GOT3 (cell line): ENCODE measurements at regions not wholly inside any gene's neighbourhood (a gene's known extent, or its start where the extent isn't known, plus 50 kb on each side); places are given as distances from the start of the nearest gene placed in this dataset.
"Not testable (repeated sequence)": the region's sequence is repeated elsewhere in the genome, so short reads cannot be mapped to it uniquely, and the experiment has no call there.

ENCODE experiments used
- DNase-seq: peaks from one replicate; lab custom pipeline; 2025; ENCODE audit warnings: mixed read lengths; lab: John Stamatoyannopoulos, UW

GRCh38 chr3:194042927-194043326, 93.0 kb upstream of the HES1 start:
- DNase-seq: no peak

GRCh38 chr3:194043516-194043915, 92.4 kb upstream of the HES1 start:
- no peak for DNase-seq

GRCh38 chr3:194045289-194045688, 90.7 kb upstream of the HES1 start:
- no peak for DNase-seq

- no peak for DNase-seq
Measured at GRCh38 chr3:194045919-194046318, 90.0 kb upstream of the HES1 start.

GRCh38 chr3:194046531-194046930, 89.4 kb upstream of the HES1 start:
- DNase-seq: no peak

- no peak for DNase-seq
Measured at GRCh38 chr3:194046995-194047645, 88.8 kb upstream of the HES1 start.

- no peak for DNase-seq
Measured at GRCh38 chr3:194049394-194049793, 86.6 kb upstream of the HES1 start.

- no peak for DNase-seq
Measured at GRCh38 chr3:194050782-194051320, 85.1 kb upstream of the HES1 start.

- no peak for DNase-seq
Measured at GRCh38 chr3:194051366-194052149, 84.4 kb upstream of the HES1 start.

GRCh38 chr3:194053136-194053535, 82.8 kb upstream of the HES1 start:
- no peak for DNase-seq

- DNase-seq: no peak
Measured at GRCh38 chr3:194054016-194054415, 81.9 kb upstream of the HES1 start.

- DNase-seq: no peak
Measured at GRCh38 chr3:194054540-194054939, 81.4 kb upstream of the HES1 start.

- no peak for DNase-seq
Measured at GRCh38 chr3:194054961-194055360, 81.0 kb upstream of the HES1 start.

GRCh38 chr3:194056323-194056722, 79.6 kb upstream of the HES1 start:
- not testable (repeated sequence) for DNase-seq

GRCh38 chr3:194056731-194057415, 79.1 kb upstream of the HES1 start:
- DNase-seq: no peak

GRCh38 chr3:194057570-194058188, 78.3 kb upstream of the HES1 start:
- no peak for DNase-seq

GRCh38 chr3:194058189-194058571, 77.8 kb upstream of the HES1 start:
- DNase-seq: no peak

GRCh38 chr3:194058753-194059152, 77.2 kb upstream of the HES1 start:
- DNase-seq: no peak

GRCh38 chr3:194061421-194062030, 74.4 kb upstream of the HES1 start:
- no peak for DNase-seq

- DNase-seq: no peak
Measured at GRCh38 chr3:194062830-194063229, 73.1 kb upstream of the HES1 start.

GRCh38 chr3:194064380-194065332, 71.3 kb upstream of the HES1 start:
- no peak for DNase-seq
